Superior temporal gyrus (tissue), 1 donor: ENCODE measurements at regions not wholly inside any gene's neighbourhood (a gene's known extent, or its start where the extent isn't known, plus 50 kb on each side); places are given as distances from the start of the nearest gene placed in this dataset.

Experiments
- DNase-seq: peaks from one replicate; pipeline ENCODE4 v3.0.0-alpha.2; 2016; ENCODE audit errors: extremely low spot score

- no peak for DNase-seq
These were observed 81.7 kb upstream of the NRP1 start for GRCh38 chr10:33416209-33416608.

- no peak for DNase-seq
These were observed 80.4 kb upstream of the NRP1 start for GRCh38 chr10:33414841-33415240.

- DNase-seq: no peak
These were observed 78.3 kb upstream of the NRP1 start for GRCh38 chr10:33412653-33413361.

- no peak for DNase-seq
These were observed 77.8 kb upstream of the NRP1 start for GRCh38 chr10:33412241-33412640.

- peak; percentile 26 for DNase-seq
These were observed 76.4 kb upstream of the NRP1 start for GRCh38 chr10:33410860-33411234.

GRCh38 chr10:33410096-33410859 is 75.8 kb upstream of the NRP1 start:
- no peak for DNase-seq

- DNase-seq: no peak
These were observed 72.1 kb upstream of the NRP1 start for GRCh38 chr10:33406596-33406995.

- no peak for DNase-seq
These were observed 68.0 kb upstream of the NRP1 start for GRCh38 chr10:33402220-33403073.

GRCh38 chr10:33401300-33401699 is 66.8 kb upstream of the NRP1 start:
- no peak for DNase-seq

GRCh38 chr10:33398796-33399195 is 64.3 kb upstream of the NRP1 start:
- DNase-seq: no peak

GRCh38 chr10:33396938-33397337 is 62.5 kb upstream of the NRP1 start:
- DNase-seq: no peak

- DNase-seq: no peak
These were observed 61.8 kb upstream of the NRP1 start for GRCh38 chr10:33396279-33396678.

- DNase-seq: no peak
These were observed 60.7 kb upstream of the NRP1 start for GRCh38 chr10:33395201-33395600.

GRCh38 chr10:33392706-33393105 is 58.2 kb upstream of the NRP1 start:
- DNase-seq: no peak

- no peak for DNase-seq
These were observed 57.4 kb upstream of the NRP1 start for GRCh38 chr10:33391611-33392465.

GRCh38 chr10:33390046-33390445 is 55.6 kb upstream of the NRP1 start:
- DNase-seq: no peak

GRCh38 chr10:33388785-33389184 is 54.3 kb upstream of the NRP1 start:
- DNase-seq: no peak

GRCh38 chr10:33388382-33388781 is 53.9 kb upstream of the NRP1 start:
- DNase-seq: no peak

GRCh38 chr10:33387720-33388119 is 53.3 kb upstream of the NRP1 start:
- DNase-seq: no peak

GRCh38 chr10:33386926-33387325 is 52.5 kb upstream of the NRP1 start:
- no peak for DNase-seq

- no peak for DNase-seq
These were observed 51.2 kb upstream of the NRP1 start for GRCh38 chr10:33385686-33386085.

- no peak for DNase-seq
These were observed 50.5 kb upstream of the NRP1 start for GRCh38 chr10:33385015-33385414.
